ENCODE measurements at regions not wholly inside any gene's neighbourhood (a gene's known extent, or its start where the extent isn't known, plus 50 kb on each side); places are given as distances from the start of the nearest gene placed in this dataset.

DNA sequence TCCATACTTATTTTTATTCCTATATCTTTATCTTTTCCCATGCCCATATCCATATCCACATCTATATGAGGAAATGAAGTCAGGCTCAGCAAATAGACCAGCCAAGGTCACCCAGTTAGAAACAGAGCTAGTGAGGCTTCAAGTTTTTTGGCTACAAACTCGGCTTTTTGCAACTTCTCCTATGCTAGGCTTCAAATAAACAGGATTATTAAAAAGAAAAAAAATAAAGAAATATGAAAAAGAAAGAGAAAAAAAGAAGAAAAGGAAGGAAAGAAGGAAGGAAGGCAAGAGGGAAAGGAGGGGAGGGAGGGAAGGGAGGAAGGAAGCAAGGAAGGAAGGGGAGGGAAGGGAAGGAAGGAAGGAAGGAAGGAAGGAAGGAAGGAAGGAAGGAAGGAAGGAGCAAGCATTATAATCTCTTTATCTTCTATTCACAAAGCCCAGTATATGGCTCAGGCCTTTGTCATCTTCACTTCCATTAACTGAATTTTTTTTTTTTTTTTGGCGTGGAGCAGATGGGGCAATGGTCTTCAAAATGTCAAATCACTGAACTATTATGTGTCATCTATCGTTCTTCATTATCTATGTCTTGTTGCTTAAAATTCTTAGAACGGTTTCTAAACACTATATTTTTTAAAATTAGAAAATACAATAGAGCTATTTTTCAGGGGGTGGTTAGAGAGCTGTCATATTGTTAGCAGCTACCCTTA, 418.2 kb downstream of the VRK1 start:
- no peak for DNase-seq

GRCh38 chr14:97217111-97217885, 420.1 kb downstream of the VRK1 start:
- no peak for DNase-seq

DNA sequence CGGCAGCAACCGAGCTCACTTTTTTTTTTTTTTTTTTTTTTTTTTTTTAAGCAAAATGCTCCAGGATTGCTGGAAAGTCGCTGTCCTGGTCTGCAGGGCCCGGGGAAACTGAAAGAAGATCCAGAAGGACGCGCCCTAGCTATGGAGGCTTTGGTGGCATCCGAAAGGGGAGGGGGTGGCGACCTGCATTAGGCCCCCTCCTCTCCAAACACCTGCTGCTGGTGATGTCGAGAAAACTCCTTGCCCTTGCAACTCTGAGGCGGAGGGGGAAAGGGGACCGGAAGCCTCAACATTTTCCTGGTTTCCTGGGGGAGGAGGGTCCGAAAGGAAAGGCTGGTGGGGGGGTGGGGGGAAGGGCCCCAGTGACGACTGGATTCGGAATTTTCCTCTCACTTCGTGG, 421.1 kb downstream of the VRK1 start:
- no peak for DNase-seq

DNA sequence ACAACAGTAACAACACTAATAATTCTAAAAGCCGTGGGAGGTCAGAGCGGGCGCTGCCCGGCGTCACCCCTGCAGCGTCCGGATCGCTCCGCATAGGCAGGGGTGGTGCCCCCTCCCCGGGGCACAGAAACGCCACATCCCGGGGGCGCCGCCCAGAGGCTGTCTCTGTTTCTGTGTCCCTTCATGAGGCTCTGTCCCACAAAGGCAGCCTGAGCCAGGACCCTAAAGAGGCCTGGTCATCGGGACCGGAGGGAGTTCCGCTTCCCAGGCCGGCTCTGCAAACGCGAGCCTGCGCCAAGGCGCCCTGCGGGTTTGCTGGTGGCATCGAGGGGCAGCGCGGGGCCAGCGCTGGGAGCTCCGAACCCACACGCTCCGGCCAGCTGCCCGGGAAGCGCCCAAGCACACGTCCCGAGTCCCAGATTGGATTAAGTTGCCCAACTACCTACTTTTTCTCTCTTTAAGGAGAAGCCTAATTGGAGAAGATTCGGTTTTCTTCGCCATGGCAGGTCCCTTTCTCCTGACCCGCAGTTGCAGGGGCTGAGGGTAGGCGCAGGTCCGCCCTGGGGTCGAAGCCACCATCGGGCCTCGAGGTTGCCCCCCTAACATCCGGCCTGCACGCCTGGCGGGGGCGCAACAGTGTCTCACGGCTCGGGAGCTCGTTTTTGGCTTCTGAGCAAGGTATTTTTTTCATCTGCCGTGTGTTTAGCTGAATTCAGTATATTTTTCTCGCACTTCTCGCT, 421.7 kb downstream of the VRK1 start:
- DNase-seq, result no peak

DNA sequence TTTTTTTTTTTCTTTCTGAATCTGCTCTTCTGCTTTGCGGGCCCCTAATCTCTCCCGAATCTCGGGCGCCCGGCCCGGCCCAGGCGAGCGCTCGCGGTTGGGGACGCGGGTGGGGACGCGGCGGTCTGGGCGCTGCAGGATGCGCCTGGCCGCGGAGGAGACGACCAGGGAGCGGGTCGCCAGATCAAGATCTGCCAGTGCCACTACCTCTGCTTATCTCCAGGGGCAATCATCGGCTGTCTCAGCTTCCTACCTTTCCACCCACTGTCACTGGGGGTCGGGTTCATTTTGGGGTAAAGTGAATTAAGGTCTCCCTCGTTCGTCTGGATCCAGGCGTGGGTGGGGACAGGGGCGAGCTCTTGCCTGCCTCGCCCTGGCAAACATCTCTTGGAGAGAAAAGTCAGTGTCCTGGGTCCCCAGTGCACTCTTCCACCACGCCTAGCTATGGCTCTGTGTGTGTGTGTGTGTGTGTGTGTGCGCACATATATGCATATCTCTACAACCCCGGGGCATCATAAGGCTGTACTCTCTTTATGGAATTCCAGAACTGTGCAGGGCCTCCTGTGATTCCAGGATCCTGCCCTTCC, 422.3 kb downstream of the VRK1 start:
- no peak for DNase-seq

GRCh38 chr14:97221572-97222285, 424.5 kb downstream of the VRK1 start:
- no peak for DNase-seq

GRCh38 chr14:97224016-97224415, 426.8 kb downstream of the VRK1 start:
- no peak for DNase-seq

GRCh38 chr14:97230051-97230450, 432.9 kb downstream of the VRK1 start:
- DNase-seq, result no peak

- DNase-seq, result no peak
Measured at GRCh38 chr14:97233319-97233985, 436.3 kb downstream of the VRK1 start.

- DNase-seq, result no peak
Measured at GRCh38 chr14:97246648-97247047, 449.5 kb downstream of the VRK1 start.

GRCh38 chr14:97248973-97249372, 451.8 kb downstream of the VRK1 start:
- DNase-seq, result no peak

DNA sequence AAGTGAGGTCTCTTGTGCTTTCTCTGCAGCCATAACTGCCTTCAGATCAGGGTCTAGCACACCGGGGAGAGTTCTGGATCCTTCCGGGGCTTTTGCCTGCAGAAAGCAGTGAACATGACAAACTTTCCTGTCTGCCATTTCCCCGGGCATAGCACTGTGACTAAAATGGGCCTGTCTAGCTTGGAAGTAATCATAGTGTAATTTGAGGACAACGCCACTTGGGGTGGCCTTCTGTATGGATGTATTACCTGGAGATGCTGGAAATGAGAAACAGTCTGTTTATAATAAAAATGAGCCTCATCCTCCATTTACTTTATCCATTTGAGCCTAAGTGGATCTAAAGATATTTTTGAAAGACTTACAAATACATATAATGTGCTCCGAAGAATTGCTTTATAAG, 453.7 kb downstream of the VRK1 start:
- no peak for DNase-seq

GRCh38 chr14:97251491-97252155, 454.4 kb downstream of the VRK1 start:
- DNase-seq, result no peak

DNA sequence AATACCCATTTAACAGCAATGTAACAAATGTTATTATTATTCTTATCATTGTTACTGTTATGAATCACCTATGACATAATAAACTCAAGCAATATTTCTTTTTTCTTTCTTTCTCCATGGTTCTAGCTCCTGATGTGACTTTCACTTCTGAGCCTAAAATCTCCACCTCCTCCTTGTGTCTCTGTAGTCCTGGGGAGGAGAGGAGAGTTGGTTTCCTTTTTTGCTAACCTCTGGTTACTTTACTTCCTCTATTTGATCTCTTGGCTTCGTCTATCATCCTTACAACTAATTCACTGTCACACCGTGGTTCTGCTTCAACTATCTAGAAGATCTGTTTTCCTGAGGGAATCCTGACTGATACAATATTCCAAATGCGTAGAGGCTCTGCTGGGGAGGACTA, 456.6 kb downstream of the VRK1 start:
- no peak for DNase-seq

GRCh38 chr14:97262336-97262735, 465.2 kb downstream of the VRK1 start:
- DNase-seq, result no peak

GRCh38 chr14:97264516-97265230, 467.5 kb downstream of the VRK1 start:
- DNase-seq, result no peak

GRCh38 chr14:97266653-97267052, 469.5 kb downstream of the VRK1 start:
- peak in 1 of 2 experiments; percentile 3 for DNase-seq

DNA sequence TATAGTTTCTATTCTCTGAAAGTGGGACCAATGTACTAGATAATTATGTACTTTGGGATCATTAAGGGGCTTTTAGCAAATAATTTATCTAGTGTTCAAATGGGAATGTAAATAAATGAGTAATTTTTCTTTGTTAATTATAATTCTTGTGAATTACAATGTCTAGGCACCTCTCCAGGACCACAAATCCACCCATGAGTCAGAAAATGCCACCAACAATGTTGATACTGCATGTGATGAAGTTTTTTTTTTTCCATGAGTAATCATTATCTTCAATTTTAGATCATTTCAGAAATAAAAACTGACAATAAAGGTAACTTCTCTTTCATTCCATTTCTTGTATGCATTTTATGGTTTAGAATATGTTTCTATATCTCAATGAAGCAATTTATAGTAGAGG, 470.3 kb downstream of the VRK1 start:
- no peak for DNase-seq

- no peak for DNase-seq
Measured at GRCh38 chr14:97268097-97268496, 470.9 kb downstream of the VRK1 start.

- DNase-seq, result no peak
Measured at GRCh38 chr14:97270308-97270707, 473.1 kb downstream of the VRK1 start.

DNA sequence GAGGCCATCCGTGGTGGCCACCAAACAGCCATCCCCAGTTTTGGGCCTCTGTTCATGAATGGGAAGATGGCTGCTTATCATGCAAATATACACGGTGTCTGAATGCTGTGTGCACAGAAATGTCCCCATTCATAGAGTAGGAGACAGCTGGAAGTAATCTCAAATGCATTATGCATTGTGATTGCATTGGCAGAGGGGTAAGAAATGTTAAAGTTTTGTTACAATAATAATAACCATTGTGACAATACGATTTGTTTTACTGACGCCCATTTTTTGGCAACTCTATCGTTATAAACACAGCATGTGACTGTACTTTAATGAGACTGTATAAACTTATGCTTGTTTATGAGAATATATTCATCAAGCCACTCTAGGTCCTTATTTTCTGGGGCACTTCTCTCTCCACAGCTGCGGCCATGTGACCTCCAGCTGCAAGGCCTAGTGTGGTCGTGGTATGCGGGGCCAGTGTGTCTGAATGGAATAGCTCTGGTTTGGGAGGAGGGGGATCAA, 474.3 kb downstream of the VRK1 start:
- DNase-seq, result no peak

Data from SHP77 (cell line).